ENCODE measurements at regions not wholly inside any gene's neighbourhood (a gene's known extent, or its start where the extent isn't known, plus 50 kb on each side); places are given as distances from the start of the nearest gene placed in this dataset.

- TF ChIP-seq FOXM1 (IDR thresholded peaks at IDR 0.05; ENCODE audit: borderline replicate concordance, low read depth) = no peak
- no peak for TF ChIP-seq MAX (IDR thresholded peaks at IDR 0.05)
Observed at GRCh38 chr1:168638884-168639283, 62.5 kb downstream of the XCL1 start.

All from Ishikawa (cell line).